H9 (cell line): ENCODE measurements at regions not wholly inside any gene's neighbourhood (a gene's known extent, or its start where the extent isn't known, plus 50 kb on each side); places are given as distances from the start of the nearest gene placed in this dataset.
A peak's percentile ranks its signal among the peaks of the same experiment; 100 is the strongest.

Source experiments
- DNase-seq: peaks from one replicate; pipeline ENCODE4 v3.0.0-alpha.2; 2017
- H2AFZ ChIP-seq: one replicate; pipeline ENCODE4 v1.6.1; 2013; ENCODE audit warnings: mild to moderate bottlenecking, low read length, control low read depth, moderate library complexity
- H2AK5ac ChIP-seq: 2 replicates; pipeline ENCODE4 v1.6.1; 2013; ENCODE audit warnings: low read length, control low read depth, mixed read lengths; ENCODE audit not compliant: insufficient read length
- H2BK120ac ChIP-seq: one replicate; pipeline ENCODE4 v1.6.1; 2013; ENCODE audit warnings: low read depth, mild to moderate bottlenecking, low read length, control low read depth, inconsistent platforms; ENCODE audit not compliant: poor library complexity, severe bottlenecking
- H2BK12ac ChIP-seq: 2 replicates; pipeline ENCODE4 v1.6.1; 2013; ENCODE audit warnings: low read length, control low read depth, mixed read lengths, low read depth; ENCODE audit not compliant: insufficient read length
- H2BK15ac ChIP-seq: 2 replicates; pipeline ENCODE4 v1.6.1; 2013; ENCODE audit warnings: low read depth, low read length, control low read depth
- H2BK20ac ChIP-seq: one replicate; pipeline ENCODE4 v1.6.1; 2013; ENCODE audit warnings: low read depth, mild to moderate bottlenecking, low read length, control low read depth, inconsistent platforms; ENCODE audit not compliant: poor library complexity, severe bottlenecking
- H2BK5ac ChIP-seq: 2 replicates; pipeline ENCODE4 v1.6.1; 2013; ENCODE audit warnings: low read length, control low read depth, mixed read lengths; ENCODE audit not compliant: insufficient read length
- H3K14ac ChIP-seq: 2 replicates; pipeline ENCODE4 v1.6.1; 2013; ENCODE audit warnings: low read length, control low read depth; ENCODE audit not compliant: insufficient read depth
- H3K18ac ChIP-seq: 2 replicates; pipeline ENCODE4 v1.6.1; 2013; ENCODE audit warnings: low read depth, mild to moderate bottlenecking, mixed read lengths, low read length, control low read depth; ENCODE audit not compliant: insufficient read length
- H3K23ac ChIP-seq: 2 replicates; pipeline ENCODE4 v1.6.1; 2013; ENCODE audit warnings: low read length, control low read depth, mixed read lengths, low read depth; ENCODE audit not compliant: insufficient read length
- H3K23me2 ChIP-seq: 2 replicates; pipeline ENCODE4 v1.6.1; 2013; ENCODE audit warnings: low read depth, mild to moderate bottlenecking, mixed read lengths, low read length, control low read depth; ENCODE audit not compliant: insufficient read length, poor library complexity, severe bottlenecking
- H3K27ac ChIP-seq: 2 replicates; pipeline ENCODE4 v1.5.1; 2013; ENCODE audit warnings: low read length, control low read depth, mixed read lengths, low read depth; ENCODE audit not compliant: insufficient read length
- H3K27me3 ChIP-seq: 2 replicates; pipeline ENCODE4 v1.6.1; 2013; ENCODE audit warnings: low read length, control low read depth, inconsistent platforms; ENCODE audit not compliant: insufficient read depth
- H3K4ac ChIP-seq: 2 replicates; pipeline ENCODE4 v1.6.1; 2013; ENCODE audit warnings: low read depth, mild to moderate bottlenecking, control low read depth, inconsistent platforms, low read length, moderate library complexity
- H3K4me1 ChIP-seq: 2 replicates; pipeline ENCODE4 v1.6.1; 2013; ENCODE audit warnings: low read length, control low read depth, inconsistent platforms; ENCODE audit not compliant: insufficient read depth
- H3K4me2 ChIP-seq: 2 replicates; pipeline ENCODE4 v1.6.1; 2013; ENCODE audit warnings: low read length, control low read depth, mixed read lengths; ENCODE audit not compliant: insufficient read length, insufficient read depth
- H3K56ac ChIP-seq: 2 replicates; pipeline ENCODE4 v1.6.1; 2013; ENCODE audit warnings: low read depth, mild to moderate bottlenecking, mixed read lengths, low read length, control low read depth; ENCODE audit not compliant: insufficient read length
- H3K79me1 ChIP-seq: 2 replicates; pipeline ENCODE4 v1.6.1; 2013; ENCODE audit warnings: low read depth, mild to moderate bottlenecking, moderate library complexity, low read length, control low read depth, inconsistent platforms; ENCODE audit not compliant: insufficient read depth, poor library complexity, severe bottlenecking
- H3K79me2 ChIP-seq: 2 replicates; pipeline ENCODE4 v1.6.1; 2013; ENCODE audit warnings: low read length, control low read depth, inconsistent platforms; ENCODE audit not compliant: insufficient read depth
- H3K9ac ChIP-seq: 2 replicates; pipeline ENCODE4 v1.6.1; 2013; ENCODE audit warnings: low read length, control low read depth, mixed read lengths; ENCODE audit not compliant: insufficient read length; ENCODE audit errors: extremely low read depth
- H3K9me3 ChIP-seq: one replicate; pipeline ENCODE4 v1.6.1; 2013; ENCODE audit warnings: low read depth, low read length, inconsistent platforms; ENCODE audit not compliant: control insufficient read depth
- H3T11ph ChIP-seq: one replicate; pipeline ENCODE4 v1.6.1; 2013; ENCODE audit warnings: mild to moderate bottlenecking, low read length, control low read depth, inconsistent platforms
- H4K20me1 ChIP-seq: one replicate; pipeline ENCODE4 v1.6.1; 2013; ENCODE audit not compliant: control insufficient read depth, insufficient read length, insufficient read depth
- H4K5ac ChIP-seq: 2 replicates; pipeline ENCODE4 v1.6.1; 2013; ENCODE audit warnings: low read depth, mild to moderate bottlenecking, mixed read lengths, low read length, control low read depth; ENCODE audit not compliant: insufficient read length
- H4K8ac ChIP-seq: replicated peaks from 2 replicates; pipeline ENCODE4 v1.6.1; 2013; ENCODE audit warnings: low read length, control low read depth, mixed read lengths, low read depth; ENCODE audit not compliant: insufficient read length
- H4K91ac ChIP-seq: 2 replicates; pipeline ENCODE4 v1.6.1; 2013; ENCODE audit warnings: low read depth, mild to moderate bottlenecking, moderate library complexity, mixed read lengths, low read length, control low read depth; ENCODE audit not compliant: insufficient read length
- H3K27ac Mint-ChIP-seq, 3 experiments: 2 replicates in 2 of 3; 3 replicates in 1 of 3; pipeline ENCODE4 v1.8.0; 2020 to 2021; ENCODE audit warnings: mixed read lengths in 3 of 3, mild to moderate bottlenecking in 1 of 3, moderate library complexity in 1 of 3
- H3K27me3 Mint-ChIP-seq: 2 replicates; pipeline ENCODE4 v1.8.0; 2021; ENCODE audit warnings: low read depth, mild to moderate bottlenecking, moderate library complexity, mixed read lengths
- H3K36me3 Mint-ChIP-seq, 3 experiments: 2 replicates in 2 of 3; 3 replicates in 1 of 3; pipeline ENCODE4 v1.8.0; 2020 to 2021; ENCODE audit warnings: low read depth in 3 of 3, mixed read lengths in 3 of 3; ENCODE audit not compliant: insufficient read depth in 1 of 3
- H3K4me1 Mint-ChIP-seq, 2 experiments: 2 replicates each; pipeline ENCODE4 v1.8.0; 2020; ENCODE audit warnings: mixed read lengths in 2 of 2
- H3K4me3 Mint-ChIP-seq, 2 experiments: 2 replicates in 1 of 2; 3 replicates in 1 of 2; pipeline ENCODE4 v1.8.0; 2020 to 2021; ENCODE audit warnings: mild to moderate bottlenecking in 2 of 2, mixed read lengths in 2 of 2, moderate library complexity in 1 of 2
- H3K9me3 Mint-ChIP-seq, 2 experiments: 2 replicates in 1 of 2; 3 replicates in 1 of 2; pipeline ENCODE4 v1.8.0; 2020; ENCODE audit warnings: mild to moderate bottlenecking in 2 of 2, mixed read lengths in 2 of 2, moderate library complexity in 1 of 2
- CTCF ChIP-seq: fragments of 200-600 bp; sonication (generic); conservative IDR thresholded peaks from 3 replicates; pipeline ENCODE4 v1.8.0; 2021; ENCODE audit warnings: antibody characterized with exemption, mild to moderate bottlenecking
- WGBS: extraction: QIAGEN DNeasy Blood & Tissue Kit; methylation state at CpG from one replicate; pipeline ENCODE4 v1.1.7; 2013; ENCODE audit warnings: missing lambda C conversion rate, low lambda C conversion rate, mixed read lengths; ENCODE audit not compliant: insufficient read length; ENCODE audit errors: extremely low coverage; 5-methylcytosine and 5-hydroxymethylcytosine counted together

GRCh38 chr16:56094231-56094630, 97.1 kb upstream of the GNAO1 start:
- H3K4ac ChIP-seq = no peak overlapping the region
- H3K9ac ChIP-seq = no peak overlapping the region
- Mint-ChIP-seq H3K4me3 (no peak overlapping the region), H3K36me3 (no peaks in the 10 kb centered on the region), H3K4me1 (peaks cover 6 to 7% of the 10 kb centered on the region in 2 experiments; a peak in 3 of 4 replicates), H3K27ac (no peak overlapping the region), H3K9me3 (no peaks in the 10 kb centered on the region), H3K27me3 (peaks cover 7% of the 10 kb centered on the region; the same call in 1 of the 2 replicates)
- H3K79me2 ChIP-seq = no peaks in the 10 kb centered on the region
- H3K9me3 ChIP-seq = no peaks in the 10 kb centered on the region
- H3K23me2 ChIP-seq = no peaks in the 10 kb centered on the region
- no CpG with 5 or more reads among the region's 1 CpG for WGBS
- H3K56ac ChIP-seq = no peak overlapping the region
- no peaks in the 10 kb centered on the region for H3K27me3 ChIP-seq
- H2BK20ac ChIP-seq = no peak overlapping the region
- TF ChIP-seq CTCF = no peak
- DNase-seq = no peak
- no peak overlapping the region for H2BK120ac ChIP-seq
- H2BK12ac ChIP-seq = no peak overlapping the region
- no peak overlapping the region for H3K18ac ChIP-seq
- H2BK5ac ChIP-seq = no peak overlapping the region
- H3K4me2 ChIP-seq = no peak overlapping the region
- H2AFZ ChIP-seq = no peak overlapping the region
- H3T11ph ChIP-seq = peak overlapping the region; percentile 29
- H4K91ac ChIP-seq = no peak overlapping the region
- no peaks in the 10 kb centered on the region for H3K4me1 ChIP-seq
- no peak overlapping the region for H3K23ac ChIP-seq
- no peaks in the 10 kb centered on the region for H3K79me1 ChIP-seq
- H2BK15ac ChIP-seq = no peak overlapping the region
- H3K14ac ChIP-seq = 0 out of 2 replicates have a peak overlapping the region, but pooled peaks have one; percentile 8
- no peak overlapping the region for H3K27ac ChIP-seq
- no peak overlapping the region for H4K5ac ChIP-seq
- H4K20me1 ChIP-seq = no peaks in the 10 kb centered on the region
- no peak overlapping the region for H4K8ac ChIP-seq
- no peak overlapping the region for H2AK5ac ChIP-seq
